GM19324 (cell line): ENCODE measurements at regions not wholly inside any gene's neighbourhood (a gene's known extent, or its start where the extent isn't known, plus 50 kb on each side); places are given as distances from the start of the nearest gene placed in this dataset.

Experiments
- ATAC-seq: cut with Tn5 transposase; IDR thresholded peaks from one replicate; pipeline ENCODE4 v1.9.1; 2021; ENCODE audit warnings: mild to moderate bottlenecking, moderate library complexity; ENCODE audit not compliant: unreplicated experiment, low FRiP score

DNA sequence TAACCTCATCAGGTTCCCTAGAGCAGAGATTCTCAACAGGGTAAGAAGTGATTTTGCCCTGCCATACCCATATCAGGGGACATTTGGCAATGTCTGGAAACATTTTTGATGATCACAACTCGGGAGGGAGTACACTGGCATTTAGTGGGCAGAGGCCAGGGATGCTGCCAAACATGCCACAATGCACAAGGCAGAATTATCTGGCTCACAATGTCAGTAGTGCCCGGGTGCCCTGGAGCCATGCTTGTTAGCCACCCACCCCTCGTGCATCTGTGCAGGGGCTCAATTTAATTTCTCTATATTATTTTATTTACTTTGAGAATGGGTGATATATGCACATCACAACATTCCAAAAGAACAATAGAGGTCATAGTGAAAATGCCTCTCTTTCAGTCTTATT is 82.0 kb upstream of the DHX15 start:
- ATAC-seq: no peak

DNA sequence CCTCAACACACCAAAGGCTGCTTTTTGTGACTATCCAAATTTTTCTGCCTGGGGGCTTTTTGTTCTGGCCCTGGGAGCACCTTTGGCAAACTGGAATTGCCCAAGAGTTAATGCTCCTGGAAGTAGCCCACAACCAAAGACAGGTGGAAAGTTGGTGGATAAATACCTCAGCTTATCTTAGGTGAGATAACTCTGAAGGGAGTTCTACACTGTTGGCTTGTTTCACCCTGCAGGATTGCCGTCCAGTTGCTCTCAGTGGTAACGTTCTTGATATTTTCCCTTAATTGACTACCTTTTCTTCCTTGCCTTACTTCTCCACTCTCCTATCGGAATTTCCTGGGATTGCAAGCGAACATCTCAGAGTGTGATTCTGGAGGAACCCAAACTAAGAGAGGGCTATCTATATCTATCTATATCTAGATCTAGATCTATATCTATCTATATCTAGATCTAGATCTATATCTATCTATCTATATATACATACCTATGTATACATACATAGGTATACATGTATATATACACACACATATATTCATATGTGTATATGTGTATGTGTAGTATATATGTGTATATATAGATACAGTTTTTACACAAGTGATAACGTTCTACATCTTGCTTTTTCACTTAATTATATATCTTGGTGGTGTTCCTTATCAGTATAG is 82.6 kb upstream of the DHX15 start:
- no peak for ATAC-seq

DNA sequence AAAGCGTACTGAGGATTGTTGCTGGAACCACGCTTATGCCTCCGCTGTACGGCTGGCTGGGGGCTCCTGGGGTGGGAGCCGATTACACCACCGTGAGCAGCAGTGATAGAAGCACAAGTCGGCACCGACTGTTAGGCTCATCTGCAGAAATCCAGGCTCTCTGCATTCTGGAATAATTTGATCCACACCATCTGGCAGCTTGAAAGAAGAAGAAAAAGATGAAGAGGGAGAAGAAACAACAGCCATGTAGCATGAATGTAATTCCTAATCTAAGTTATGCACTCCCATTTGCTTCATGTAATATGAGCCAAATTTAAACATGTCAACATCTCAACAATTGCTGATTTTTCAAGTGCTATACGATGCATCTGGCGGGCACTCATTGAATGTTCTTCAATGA is 84.6 kb upstream of the DHX15 start:
- no peak for ATAC-seq

DNA sequence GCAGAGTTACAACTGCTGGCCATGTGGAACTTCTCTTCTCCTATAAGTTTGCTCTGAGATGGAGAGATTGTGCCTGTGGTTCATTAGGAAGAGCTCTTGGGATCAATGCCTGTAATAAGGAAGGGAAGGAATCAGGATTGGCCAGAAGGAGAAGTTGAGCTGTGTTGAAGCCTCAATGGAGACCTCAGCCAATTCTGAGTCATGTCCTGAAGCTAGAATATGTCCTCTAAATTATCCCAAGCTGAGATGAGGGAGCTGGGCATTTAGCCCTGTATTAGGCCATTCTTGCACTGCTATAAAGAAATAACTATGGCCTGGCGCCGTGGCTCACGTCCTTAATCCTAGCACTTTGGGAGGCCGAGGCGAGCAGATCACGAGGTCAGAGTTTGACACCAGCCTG is 85.4 kb upstream of the DHX15 start:
- ATAC-seq: no peak

DNA sequence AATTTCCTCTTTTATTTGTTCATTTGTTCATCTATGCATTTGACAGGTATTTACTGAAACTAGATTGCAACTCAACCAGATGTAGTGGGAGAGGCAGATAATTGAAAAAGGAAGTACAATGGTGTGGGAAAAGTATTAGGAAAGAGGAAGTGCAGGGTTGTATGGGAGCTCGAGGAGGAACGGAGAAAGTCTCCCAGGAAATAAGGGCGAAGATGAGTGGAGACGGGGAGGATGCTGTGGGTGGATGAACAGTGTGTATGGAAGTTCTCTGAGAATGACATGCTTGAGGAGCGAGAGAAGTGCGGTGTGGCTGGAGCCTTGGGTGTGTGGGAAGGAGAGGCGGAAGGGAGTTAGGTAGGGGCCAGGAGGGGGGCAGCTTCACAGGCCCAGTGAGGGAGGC is 87.5 kb upstream of the DHX15 start:
- no peak for ATAC-seq

DNA sequence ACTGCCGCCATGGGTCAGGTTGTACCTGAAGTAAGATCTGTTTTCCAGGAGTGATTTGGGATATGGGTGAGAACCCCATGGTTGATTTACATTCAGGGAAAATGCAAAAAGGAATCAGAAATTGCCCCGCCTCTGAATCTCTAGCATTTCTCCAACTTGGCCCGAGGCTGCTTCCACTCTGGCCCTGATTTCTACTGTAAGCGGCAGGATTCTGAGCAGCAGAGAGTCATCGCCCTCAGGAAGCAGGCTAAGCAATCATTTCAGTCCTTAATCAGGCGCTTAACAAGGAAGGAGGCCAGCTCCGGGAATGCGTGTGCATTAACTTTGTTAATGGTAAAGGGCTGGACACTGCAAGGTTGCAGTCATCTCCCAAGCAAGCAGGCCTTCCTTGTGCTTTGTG is 88.5 kb upstream of the DHX15 start:
- no peak for ATAC-seq

DNA sequence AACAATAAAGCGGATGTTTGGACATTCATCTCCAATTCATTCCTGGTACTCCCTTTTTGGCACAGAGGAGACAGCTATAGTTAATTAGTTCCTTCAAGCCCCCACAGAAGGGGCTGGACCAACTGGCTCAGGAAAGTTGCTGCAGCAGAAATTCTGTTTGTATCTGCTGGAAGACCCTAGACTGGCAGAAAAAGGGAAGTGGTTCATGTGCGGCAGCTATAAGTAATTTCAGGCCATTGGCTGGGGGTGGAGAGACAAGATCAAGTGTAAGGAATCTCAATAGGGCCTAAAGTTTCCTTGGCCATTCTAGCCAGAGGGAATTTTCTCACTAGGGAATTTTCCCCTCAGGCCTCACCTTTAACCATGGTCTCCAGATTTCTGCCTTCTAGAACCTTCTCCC is 89.9 kb upstream of the DHX15 start:
- ATAC-seq: no peak

DNA sequence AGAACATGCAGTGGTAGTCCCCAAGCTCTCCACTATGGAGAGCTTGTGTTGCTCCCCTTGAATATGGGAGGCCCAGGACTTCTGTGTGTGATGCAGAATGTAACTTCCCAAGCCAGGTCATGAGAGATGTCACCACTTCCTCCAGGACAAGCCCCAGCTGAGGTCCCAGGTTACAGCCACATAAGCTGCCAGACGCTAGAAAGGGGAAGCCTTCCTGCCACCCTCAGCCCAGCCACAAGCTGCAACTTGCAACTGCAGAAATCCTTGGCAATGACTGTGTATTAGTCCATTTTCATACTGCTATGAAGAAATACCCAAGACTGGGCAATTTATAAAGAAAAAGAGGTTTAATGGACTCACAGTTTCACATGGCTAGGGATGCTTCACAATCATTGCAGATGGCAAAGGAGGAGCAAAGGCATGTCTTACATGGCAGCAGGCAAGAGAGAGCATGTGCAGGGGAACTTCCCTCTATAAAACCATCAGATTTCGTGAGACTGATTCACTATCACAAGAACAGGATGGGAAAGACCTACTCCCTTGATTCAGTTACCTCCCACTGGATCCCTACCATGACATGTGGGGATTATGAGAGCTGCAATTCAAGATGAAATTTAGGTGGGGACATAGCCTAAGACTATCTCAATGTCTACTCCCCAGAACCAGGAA is 91.5 kb upstream of the DHX15 start:
- no peak for ATAC-seq

DNA sequence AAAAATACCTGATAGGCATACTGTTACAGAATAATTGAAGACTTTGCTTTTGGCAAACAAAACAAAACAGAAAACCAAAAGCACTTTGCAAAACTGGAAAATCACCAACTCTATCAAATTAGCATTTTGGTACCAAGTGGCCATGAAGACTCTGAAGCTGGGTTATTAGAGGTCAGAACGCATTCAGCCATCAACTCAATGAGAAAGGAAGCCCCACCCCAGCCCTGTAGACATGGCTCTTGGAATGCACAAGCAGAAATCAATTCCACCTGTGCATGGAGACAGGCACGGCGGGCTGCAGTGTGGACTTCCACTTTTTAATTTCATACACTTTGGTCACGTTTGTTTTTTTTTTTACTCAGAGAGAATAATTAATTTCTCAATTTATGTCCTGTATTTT is 93.6 kb upstream of the DHX15 start:
- ATAC-seq: no peak

DNA sequence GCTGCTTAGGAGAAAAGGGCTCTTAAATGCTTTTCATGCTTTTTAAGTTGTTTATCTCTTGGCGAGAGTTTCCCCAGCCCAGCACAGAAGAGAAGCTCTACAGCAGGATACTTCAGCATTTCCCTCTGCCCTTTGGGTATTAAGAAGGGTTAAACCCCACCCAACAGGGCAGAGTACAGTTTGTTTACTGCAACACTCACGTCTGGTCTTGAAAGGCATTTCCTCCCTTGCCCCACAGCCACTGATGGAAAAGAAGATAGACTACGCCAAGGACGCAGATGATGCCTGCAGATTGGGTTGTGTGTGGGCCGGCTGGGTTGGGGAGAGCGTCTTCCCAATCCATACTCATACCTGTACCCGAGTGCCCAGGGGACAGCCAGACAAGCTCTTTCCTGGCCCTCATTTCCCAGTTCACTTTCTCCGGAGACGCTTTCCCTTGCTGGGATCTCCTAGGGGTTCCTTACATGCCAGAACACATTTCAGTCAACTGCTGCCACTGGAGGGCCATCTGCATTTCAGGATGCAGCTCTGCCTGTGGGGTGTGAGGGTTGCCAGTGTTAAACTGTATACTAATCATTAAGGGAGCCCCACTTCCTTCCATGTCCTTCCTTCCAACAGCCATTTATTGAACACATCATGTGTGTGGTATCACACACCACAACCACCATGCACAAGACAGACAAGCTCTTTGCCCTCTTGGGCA is 96.5 kb upstream of the DHX15 start:
- no peak for ATAC-seq

DNA sequence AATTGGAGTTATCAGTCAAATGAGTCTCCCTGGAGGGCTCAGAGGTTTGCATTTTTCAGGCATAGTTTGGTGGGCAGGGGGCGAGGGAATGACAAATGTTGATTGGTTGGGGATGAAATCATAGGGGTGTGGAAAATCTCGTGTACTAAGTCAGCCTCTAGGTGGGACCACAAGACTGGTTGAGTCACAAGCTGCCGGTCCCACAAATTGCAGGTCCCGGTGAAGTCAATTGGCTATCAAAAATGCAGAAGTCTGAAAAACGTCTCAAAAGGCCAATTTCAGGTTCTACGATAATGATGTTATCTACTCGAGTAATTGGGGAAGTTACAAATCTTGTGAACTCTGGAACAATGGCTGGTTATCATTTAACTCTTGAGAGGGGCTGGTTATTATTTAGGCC is 98.8 kb upstream of the DHX15 start:
- ATAC-seq: no peak

DNA sequence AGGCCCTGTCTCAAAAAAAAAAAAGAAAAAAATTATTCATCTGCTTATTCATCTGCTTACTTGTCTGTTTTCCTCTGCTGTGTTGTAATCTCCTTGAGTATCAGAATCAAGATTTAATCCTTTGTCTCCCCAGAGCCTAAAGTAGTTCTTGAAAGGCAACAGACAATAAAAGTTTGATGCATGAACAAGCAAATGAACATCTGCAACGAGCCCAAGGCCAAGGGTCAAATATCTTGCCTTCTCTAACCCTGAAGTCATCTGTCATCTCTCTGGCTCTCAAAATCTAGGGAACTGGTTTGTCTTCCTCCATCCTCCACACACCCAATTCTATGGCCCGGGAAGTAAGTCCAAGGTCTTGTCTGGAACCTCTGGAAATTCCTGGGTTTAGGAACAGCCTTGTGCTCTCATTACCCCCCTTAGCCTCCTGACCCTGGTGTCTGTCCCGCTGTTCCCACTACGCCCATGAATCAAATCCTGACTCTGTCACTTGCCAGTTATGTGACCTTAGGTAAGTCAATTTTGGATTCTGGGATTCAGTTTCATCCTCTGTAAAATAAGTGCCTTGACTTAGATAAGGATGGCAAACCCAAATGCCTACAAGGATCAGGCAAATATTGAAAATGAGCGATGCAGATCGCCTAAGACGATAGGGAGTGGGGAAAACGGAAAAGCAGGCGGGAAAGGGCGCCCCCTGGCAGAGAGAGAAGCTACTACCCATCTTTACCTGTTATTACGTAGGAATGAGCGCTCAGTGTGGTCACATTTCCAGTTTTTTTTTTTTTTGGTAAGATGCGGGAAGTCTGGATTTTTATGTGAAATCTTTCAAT is 102.7 kb upstream of the DHX15 start:
- ATAC-seq: no peak

DNA sequence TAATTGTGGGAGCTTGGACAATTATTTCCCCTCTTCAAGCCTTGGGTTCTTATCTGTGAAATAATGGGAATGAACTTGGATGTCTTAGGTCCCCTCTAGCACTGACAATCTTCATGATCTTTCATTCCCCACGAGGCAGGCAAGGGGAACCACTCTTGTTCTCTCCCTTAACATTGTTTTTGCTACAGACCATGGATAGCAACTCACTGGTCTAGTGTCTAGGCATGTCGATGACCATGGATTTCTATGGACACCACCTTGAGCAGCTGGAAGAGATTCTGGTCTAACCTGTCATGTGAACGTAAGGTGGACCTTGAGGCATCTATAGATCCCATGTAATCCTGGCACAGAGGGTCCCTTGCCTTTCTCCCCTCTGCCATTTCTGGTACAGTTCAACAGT is 104.1 kb upstream of the DHX15 start:
- ATAC-seq: no peak

DNA sequence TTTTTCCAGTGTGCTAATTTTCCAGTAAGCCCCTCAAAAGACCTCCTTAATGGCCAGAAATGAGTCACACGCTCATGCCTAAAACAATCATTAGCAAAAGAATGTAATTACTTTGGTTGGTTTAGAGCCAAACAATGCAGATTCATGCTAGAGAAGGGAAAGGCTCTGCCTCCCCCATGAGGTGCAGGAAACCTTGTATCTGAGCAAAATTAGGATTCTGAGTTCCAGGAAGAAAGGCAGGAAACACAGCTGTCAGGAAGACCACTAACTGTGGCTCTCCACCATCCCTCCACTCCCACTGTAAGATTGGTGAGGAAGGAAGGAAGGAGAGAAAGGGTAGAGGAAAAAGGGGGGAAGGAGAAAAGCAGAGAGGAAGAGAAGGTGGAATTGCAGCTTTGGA is 104.9 kb upstream of the DHX15 start:
- ATAC-seq: no peak

DNA sequence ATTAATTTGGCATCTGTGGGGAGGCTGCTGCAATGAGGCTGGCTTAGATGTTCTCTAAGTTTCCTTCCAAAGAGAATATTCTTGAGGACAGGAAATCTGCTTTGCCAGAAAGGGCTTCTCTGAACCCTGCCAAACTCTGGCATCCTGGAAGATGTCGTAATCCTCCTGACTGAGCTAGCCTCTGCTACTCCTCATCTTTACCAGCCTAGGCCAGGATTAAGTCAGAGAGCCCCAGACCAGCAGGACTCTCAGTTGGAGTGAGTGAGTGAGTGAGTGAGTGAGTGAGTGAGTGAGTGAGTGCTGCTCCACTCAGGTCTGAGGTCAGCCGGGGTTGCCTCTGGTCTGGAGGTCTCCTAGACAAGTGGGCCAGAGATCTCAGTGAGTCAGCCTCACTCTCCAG is 104.9 kb upstream of the SOD3 start:
- no peak for ATAC-seq

DNA sequence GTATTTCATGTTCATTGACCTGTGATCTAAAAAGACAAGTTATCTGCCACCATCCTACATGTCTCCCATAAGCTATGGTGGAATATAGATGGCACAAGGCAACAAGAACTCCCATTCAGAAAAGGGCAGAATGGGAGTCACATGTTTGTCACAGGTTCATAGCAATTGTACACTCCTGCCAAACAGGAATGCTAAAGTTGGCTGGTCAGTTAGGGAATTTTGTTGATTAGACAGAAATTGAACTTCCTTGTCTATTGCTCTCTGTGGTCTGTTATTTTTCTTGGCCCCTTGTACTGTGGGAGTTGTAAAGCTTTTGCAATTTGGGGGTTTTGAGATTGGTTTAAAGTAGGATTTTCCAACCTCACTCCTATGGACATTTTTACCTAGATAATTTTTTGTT is 101.7 kb upstream of the SOD3 start:
- ATAC-seq: no peak

DNA sequence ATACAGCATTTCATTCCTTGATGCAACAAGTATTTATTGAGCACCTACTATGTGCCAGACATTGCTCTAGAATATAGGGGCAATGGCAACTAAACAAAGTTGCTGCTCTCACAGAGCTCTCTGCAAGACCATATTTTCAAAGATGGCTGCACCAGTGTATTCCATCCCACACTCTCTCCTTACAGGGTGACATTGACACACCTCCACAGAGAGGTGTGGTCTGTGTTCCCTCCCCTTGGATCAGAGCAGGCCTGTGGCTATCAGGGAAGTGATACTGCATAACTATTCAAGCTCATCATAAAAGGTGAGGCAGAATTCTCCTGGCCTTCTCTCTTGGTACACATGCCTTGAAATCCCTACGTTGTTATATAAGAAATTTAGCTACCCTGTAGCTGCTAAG is 95.3 kb upstream of the SOD3 start:
- no peak for ATAC-seq

DNA sequence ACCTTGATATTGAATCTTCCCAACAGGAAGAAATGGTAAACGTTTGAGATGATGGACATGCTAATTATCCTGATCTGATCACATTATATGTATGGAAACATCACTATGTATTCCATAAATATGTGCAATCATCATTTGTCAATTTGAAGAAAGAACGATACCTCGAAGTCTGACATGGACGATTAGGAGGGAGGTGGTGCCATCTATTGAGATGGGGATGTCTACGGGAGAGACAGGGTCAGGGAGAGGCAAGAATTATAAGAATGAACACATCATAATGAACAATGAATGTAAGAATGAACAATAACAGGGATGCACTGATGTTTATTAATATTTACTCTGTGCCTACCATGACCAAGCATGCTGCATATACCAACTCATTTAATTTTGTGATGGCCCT is 93.7 kb upstream of the SOD3 start:
- ATAC-seq: no peak

DNA sequence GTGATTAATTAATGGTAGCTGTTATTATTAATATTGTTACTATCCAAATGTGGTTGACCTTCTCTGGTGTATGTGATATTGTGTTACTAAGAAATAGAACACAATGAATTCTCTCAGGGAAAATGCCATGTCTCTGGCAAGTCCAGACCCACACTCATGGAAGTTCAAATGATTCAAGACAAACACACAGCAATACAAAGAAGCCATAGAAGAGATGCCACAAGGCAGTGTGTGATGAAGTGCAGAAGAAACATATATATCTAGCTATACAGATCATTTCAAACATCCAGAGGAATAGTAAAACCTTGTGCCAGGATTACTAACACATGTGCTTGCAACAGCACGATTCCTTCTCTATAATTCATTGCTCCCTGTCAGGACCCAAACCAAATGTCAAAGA is 93.1 kb upstream of the SOD3 start:
- no peak for ATAC-seq

DNA sequence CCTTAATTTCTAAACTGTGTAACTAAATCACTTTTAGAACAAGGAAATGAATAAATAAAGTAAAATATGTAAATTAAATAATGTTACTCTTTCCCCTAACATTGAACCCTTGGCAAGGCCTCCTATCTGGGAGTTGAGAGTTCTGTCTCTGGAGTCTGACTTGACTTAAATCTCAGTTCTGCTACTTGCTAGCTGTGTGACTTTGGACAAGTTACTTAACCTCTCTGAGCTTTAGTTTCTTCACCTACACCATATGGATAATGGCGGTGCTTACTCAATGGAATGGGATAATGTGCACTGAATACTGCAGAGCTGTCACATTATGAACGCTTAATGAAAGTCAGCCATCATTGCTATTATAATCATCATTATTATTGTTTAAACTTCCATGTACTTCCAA is 92.1 kb upstream of the SOD3 start:
- ATAC-seq: no peak

DNA sequence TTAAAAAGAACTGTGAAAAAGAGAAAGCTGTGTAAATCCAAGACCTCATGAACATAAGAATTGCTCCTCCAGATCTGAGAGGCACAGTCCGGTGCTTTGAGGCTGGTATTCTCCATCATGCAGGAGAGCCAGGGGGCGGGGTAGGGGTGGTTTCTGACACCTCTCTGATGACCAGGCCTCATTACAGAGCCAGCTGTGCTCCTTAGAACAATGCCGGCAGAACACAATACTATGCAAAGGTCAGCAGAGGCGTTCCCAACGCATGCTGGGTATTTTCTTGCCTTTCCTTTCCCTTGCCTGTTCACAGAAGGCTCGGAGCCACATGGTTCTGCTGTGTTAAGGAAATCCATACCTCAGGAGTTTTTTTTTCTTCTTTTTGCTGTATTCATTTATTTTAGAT is 91.2 kb upstream of the SOD3 start:
- ATAC-seq: no peak
